PC-9 (cell line): ENCODE measurements at regions not wholly inside any gene's neighbourhood (a gene's known extent, or its start where the extent isn't known, plus 50 kb on each side); places are given as distances from the start of the nearest gene placed in this dataset.

Experiments
- BruUV-seq: library from RNA; stranded (reverse); fragments of 400-500 nt; replicated peaks from 2 replicates; lab custom pipeline; 2021; lab: Mats Ljungman, UMichigan
- CTCF ChIA-PET: fragments of 300-600 bp; sonication (Branson Sonifier 250); formaldehyde crosslinking; loops from one replicate; lab custom pipeline; 2022; ENCODE audit warnings: antibody characterized with exemption; lab: Charles Lee
- POLR2A ChIA-PET: fragments of 300-600 bp; sonication (Branson Sonifier 250); formaldehyde crosslinking; loops from one replicate; lab custom pipeline; 2022; ENCODE audit warnings: antibody characterized with exemption; ENCODE audit not compliant: unreplicated experiment; lab: Charles Lee
- DNase-seq, 2 experiments: peaks; one replicate each; pipeline versions ENCODE4 v3.0.0 to v3.0.0-alpha.2; 2015 to 2022; ENCODE audit warnings: mixed read lengths in 1 of 2
- H2AFZ ChIP-seq: fragments of 200-600 bp; sonication (generic); 2 replicates; pipeline ENCODE4 v1.8.1; 2017; ENCODE audit warnings: antibody characterized with exemption
- H3F3A ChIP-seq: fragments of 200-600 bp; sonication (generic); 2 replicates; pipeline ENCODE4 v1.8.1; 2017; ENCODE audit warnings: antibody characterized with exemption, mild to moderate bottlenecking, low read depth; ENCODE audit not compliant: insufficient read depth
- H3K27ac ChIP-seq: fragments of 200-600 bp; sonication (generic); 2 replicates; pipeline ENCODE4 v1.6.1; 2016; ENCODE audit warnings: mixed run types
- H3K27me3 ChIP-seq: fragments of 200-600 bp; sonication (generic); 2 replicates; pipeline ENCODE4 v1.6.1; 2016; ENCODE audit warnings: low read depth, mixed run types; ENCODE audit not compliant: insufficient read depth
- H3K36me3 ChIP-seq: fragments of 200-600 bp; sonication (generic); 2 replicates; pipeline ENCODE4 v1.6.1; 2016; ENCODE audit warnings: low read depth, mixed run types
- H3K4me1 ChIP-seq: fragments of 200-600 bp; sonication (generic); replicated peaks from 2 replicates; pipeline ENCODE4 v1.6.1; 2016; ENCODE audit warnings: mixed run types; ENCODE audit not compliant: insufficient read depth
- H3K4me2 ChIP-seq: fragments of 200-600 bp; sonication (generic); 2 replicates; pipeline ENCODE4 v1.6.1; 2017; ENCODE audit warnings: mixed run types
- H3K4me3 ChIP-seq: fragments of 200-600 bp; sonication (generic); 2 replicates; pipeline ENCODE4 v1.6.1; 2016; ENCODE audit warnings: mixed run types
- H3K79me2 ChIP-seq: fragments of 200-600 bp; sonication (generic); 2 replicates; pipeline ENCODE4 v1.6.1; 2017; ENCODE audit warnings: low read depth, mixed run types
- H3K9me2 ChIP-seq: fragments of 200-600 bp; sonication (generic); 2 replicates; pipeline ENCODE4 v1.8.1; 2017; ENCODE audit warnings: mild to moderate bottlenecking; ENCODE audit not compliant: insufficient read depth
- H3K9me3 ChIP-seq: fragments of 200-600 bp; sonication (generic); 2 replicates; pipeline ENCODE4 v1.8.1; 2016; ENCODE audit warnings: low read depth; ENCODE audit not compliant: insufficient read depth
- H4K20me1 ChIP-seq: fragments of 200-600 bp; sonication (generic); 2 replicates; pipeline ENCODE4 v1.8.1; 2017; ENCODE audit not compliant: insufficient read depth
- EZH2 ChIP-seq: fragments of 200-600 bp; sonication (generic); IDR thresholded peaks from 2 replicates; pipeline ENCODE4 v1.8.0; 2017; ENCODE audit warnings: antibody characterized with exemption, low read depth
- intact Hi-C: fragments of 100-400 bp; cut with micrococcal nuclease; formaldehyde crosslinking; loops from one replicate; pipeline ENCODE4 v1.10.0; 2022; ENCODE audit not compliant: unreplicated experiment
- TF ChIP-seq, protein P1 (sequence below): fragments of 200-600 bp; sonication (generic); conservative IDR thresholded peaks from 2 replicates; pipeline ENCODE4 v1.6.1; 2017; ENCODE audit warnings: mixed run types, antibody characterized with exemption, mild to moderate bottlenecking, moderate library complexity

DNA sequence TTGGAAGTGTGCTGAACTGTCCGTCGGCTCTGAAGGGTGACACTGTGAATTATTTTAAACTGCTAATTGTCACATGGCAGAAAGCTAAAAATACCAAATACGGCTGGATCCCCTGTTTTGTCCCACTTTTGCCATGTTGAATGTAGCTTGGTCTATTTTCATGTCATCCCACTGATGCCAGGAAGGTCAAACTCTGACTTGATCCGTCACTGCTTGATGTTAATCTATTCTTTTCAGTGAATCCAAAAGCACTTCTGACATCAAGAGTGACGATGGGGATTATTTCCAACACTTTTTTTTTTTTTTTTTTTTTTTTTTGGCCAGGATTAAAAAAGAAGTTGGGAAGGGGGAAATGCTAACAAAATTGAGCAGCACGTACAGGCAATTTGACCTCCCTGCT lies 734.6 kb upstream of the TENM3 start:
- no peaks in the 10 kb centered on the region for H3K9me2 ChIP-seq
- no peak for DNase-seq
- H3F3A ChIP-seq = no peaks in the 10 kb centered on the region
- H3K79me2 ChIP-seq = no peaks in the 10 kb centered on the region
- no peak for TF ChIP-seq EZH2
- TF ChIP-seq, protein P1, sequence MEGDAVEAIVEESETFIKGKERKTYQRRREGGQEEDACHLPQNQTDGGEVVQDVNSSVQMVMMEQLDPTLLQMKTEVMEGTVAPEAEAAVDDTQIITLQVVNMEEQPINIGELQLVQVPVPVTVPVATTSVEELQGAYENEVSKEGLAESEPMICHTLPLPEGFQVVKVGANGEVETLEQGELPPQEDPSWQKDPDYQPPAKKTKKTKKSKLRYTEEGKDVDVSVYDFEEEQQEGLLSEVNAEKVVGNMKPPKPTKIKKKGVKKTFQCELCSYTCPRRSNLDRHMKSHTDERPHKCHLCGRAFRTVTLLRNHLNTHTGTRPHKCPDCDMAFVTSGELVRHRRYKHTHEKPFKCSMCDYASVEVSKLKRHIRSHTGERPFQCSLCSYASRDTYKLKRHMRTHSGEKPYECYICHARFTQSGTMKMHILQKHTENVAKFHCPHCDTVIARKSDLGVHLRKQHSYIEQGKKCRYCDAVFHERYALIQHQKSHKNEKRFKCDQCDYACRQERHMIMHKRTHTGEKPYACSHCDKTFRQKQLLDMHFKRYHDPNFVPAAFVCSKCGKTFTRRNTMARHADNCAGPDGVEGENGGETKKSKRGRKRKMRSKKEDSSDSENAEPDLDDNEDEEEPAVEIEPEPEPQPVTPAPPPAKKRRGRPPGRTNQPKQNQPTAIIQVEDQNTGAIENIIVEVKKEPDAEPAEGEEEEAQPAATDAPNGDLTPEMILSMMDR = no peak
- no TSS peak for BruUV-seq
- H4K20me1 ChIP-seq = no peaks in the 10 kb centered on the region
- H3K36me3 ChIP-seq = no peaks in the 10 kb centered on the region
- H2AFZ ChIP-seq = no peak overlapping the region
- ChIA-PET POLR2A (no interaction called here), CTCF (no interaction called here)
- H3K4me2 ChIP-seq = no peak overlapping the region
- H3K4me1 ChIP-seq = no peaks in the 10 kb centered on the region
- peaks cover 31% of the 10 kb centered on the region for H3K27me3 ChIP-seq
- no peak overlapping the region for H3K27ac ChIP-seq
- H3K4me3 ChIP-seq = no peak overlapping the region
- intact Hi-C loops = no loop called here
- H3K9me3 ChIP-seq = no peaks in the 10 kb centered on the region

DNA sequence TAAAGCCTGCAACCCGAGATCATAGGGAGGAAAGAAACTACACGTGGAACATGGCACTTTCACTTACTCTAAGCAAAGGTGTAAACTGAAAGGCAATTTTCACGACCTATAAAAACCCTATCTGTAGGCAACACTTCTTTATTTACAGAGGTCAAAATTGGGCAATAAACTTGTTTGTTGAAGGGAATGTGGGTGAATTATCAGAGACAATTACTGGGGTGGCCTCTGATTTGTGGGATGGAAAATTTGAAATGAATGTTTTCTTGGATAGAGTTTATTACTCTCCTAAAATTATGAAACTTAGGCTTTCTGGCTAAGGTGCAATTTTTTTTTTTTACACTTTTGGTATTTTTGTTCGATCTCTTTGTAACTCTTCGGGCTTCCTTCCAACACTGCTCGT lies 734.1 kb upstream of the TENM3 start:
- CTCF ChIA-PET = no interaction called here
- H3K4me2 ChIP-seq = no peak overlapping the region

DNA sequence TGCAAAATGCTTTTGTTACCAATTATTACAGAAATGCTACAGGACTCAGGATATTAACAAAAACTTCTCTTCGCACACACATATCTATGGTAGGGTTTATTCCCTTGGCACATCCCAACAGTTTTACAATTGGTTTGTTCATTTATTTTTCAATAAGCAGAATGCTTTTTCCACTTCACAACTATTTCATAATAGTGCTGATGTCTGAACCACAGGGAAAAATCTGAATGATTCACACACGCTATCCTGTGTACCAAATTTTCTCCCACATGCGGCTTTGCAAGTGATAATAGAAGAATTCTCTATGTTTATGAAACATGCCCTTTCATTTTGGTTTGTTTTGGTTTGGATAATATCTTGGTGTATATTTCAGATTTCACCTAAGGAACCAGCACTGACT lies 725.7 kb upstream of the TENM3 start:
- H3K79me2 ChIP-seq = no peaks in the 10 kb centered on the region
- no peaks in the 10 kb centered on the region for H3K36me3 ChIP-seq
- no peak for DNase-seq
- H3K4me2 ChIP-seq = no peak overlapping the region
- TF ChIP-seq EZH2 = no peak
- TF ChIP-seq, protein P1 = no peak
- H3F3A ChIP-seq = no peaks in the 10 kb centered on the region
- intact Hi-C loops = no loop called here
- no peaks in the 10 kb centered on the region for H3K9me3 ChIP-seq
- no peaks in the 10 kb centered on the region for H3K9me2 ChIP-seq
- POLR2A ChIA-PET = no interaction called here
- no TSS peak for BruUV-seq
- no peak overlapping the region for H3K4me3 ChIP-seq
- H4K20me1 ChIP-seq = no peaks in the 10 kb centered on the region
- H3K4me1 ChIP-seq = no peaks in the 10 kb centered on the region
- H3K27ac ChIP-seq = no peak overlapping the region
- no peak overlapping the region for H2AFZ ChIP-seq
- H3K27me3 ChIP-seq = peaks cover 5% of the 10 kb centered on the region
- CTCF ChIA-PET = no interaction called here

More for the DNA sequence above, 734.1 kb upstream of the TENM3 start:
- intact Hi-C loops = no loop called here
- no peaks in the 10 kb centered on the region for H3K79me2 ChIP-seq
- DNase-seq = no peak
- H3K27me3 ChIP-seq = peaks cover 33% of the 10 kb centered on the region
- H3K36me3 ChIP-seq = no peaks in the 10 kb centered on the region
- no TSS peak for BruUV-seq
- H3K9me3 ChIP-seq = no peaks in the 10 kb centered on the region
- TF ChIP-seq, protein P1 = no peak
- no peak for TF ChIP-seq EZH2
- POLR2A ChIA-PET = no interaction called here
- H3K9me2 ChIP-seq = no peaks in the 10 kb centered on the region
- H3K4me1 ChIP-seq = no peaks in the 10 kb centered on the region
- H3F3A ChIP-seq = no peaks in the 10 kb centered on the region
- H2AFZ ChIP-seq = no peak overlapping the region
- no peak overlapping the region for H3K27ac ChIP-seq
- H3K4me3 ChIP-seq = no peak overlapping the region
- H4K20me1 ChIP-seq = no peaks in the 10 kb centered on the region
